GM23338 (cell line): ENCODE measurements at regions not wholly inside any gene's neighbourhood (a gene's known extent, or its start where the extent isn't known, plus 50 kb on each side); places are given as distances from the start of the nearest gene placed in this dataset.
A peak's percentile ranks its signal among the peaks of the same experiment; 100 is the strongest.
"Not testable (repeated sequence)": the region's sequence is repeated elsewhere in the genome, so short reads cannot be mapped to it uniquely, and the experiment has no call there.

Source experiments
- ATAC-seq: fragments of 200-7000 bp; cut with Tn5 transposase; 3 replicates; pipeline ENCODE4 v1.9.1; 2020
- DNase-seq: peaks from one replicate; pipeline ENCODE4 v3.0.0-alpha.2; 2015; ENCODE audit warnings: low spot score
- H2AFZ ChIP-seq: fragments of 200-600 bp; sonication (generic); 2 replicates; pipeline ENCODE4 v1.8.0; 2016; ENCODE audit warnings: antibody characterized with exemption, mild to moderate bottlenecking, moderate library complexity
- H3F3A ChIP-seq: fragments of 200-600 bp; sonication (generic); replicated peaks from 2 replicates; pipeline ENCODE4 v1.8.0; 2017; ENCODE audit warnings: antibody characterized with exemption, mixed run types, low read depth
- H3K27ac ChIP-seq: fragments of 200-600 bp; sonication (generic); 2 replicates; pipeline ENCODE4 v1.6.1; 2016; ENCODE audit warnings: low read depth
- H3K27me3 ChIP-seq: fragments of 200-600 bp; sonication (generic); 2 replicates; pipeline ENCODE4 v1.8.0; 2016; ENCODE audit warnings: mild to moderate bottlenecking, mixed run types, moderate library complexity; ENCODE audit not compliant: insufficient read depth
- H3K36me3 ChIP-seq: fragments of 200-600 bp; sonication (generic); 2 replicates; pipeline ENCODE4 v1.8.0; 2016; ENCODE audit warnings: mild to moderate bottlenecking; ENCODE audit not compliant: insufficient read depth
- H3K4me1 ChIP-seq: fragments of 200-600 bp; sonication (generic); 2 replicates; pipeline ENCODE4 v1.8.0; 2016; ENCODE audit warnings: mild to moderate bottlenecking, moderate library complexity; ENCODE audit not compliant: insufficient read depth
- H3K4me2 ChIP-seq: fragments of 200-600 bp; sonication (generic); 2 replicates; pipeline ENCODE4 v1.7.1; 2017; ENCODE audit warnings: mixed run types
- H3K4me3 ChIP-seq: fragments of 200-600 bp; sonication (generic); 2 replicates; pipeline ENCODE4 v1.6.1; 2016; ENCODE audit warnings: mixed run types
- H3K79me2 ChIP-seq: fragments of 200-600 bp; sonication (generic); replicated peaks from 2 replicates; pipeline ENCODE4 v1.8.0; 2017; ENCODE audit warnings: mild to moderate bottlenecking; ENCODE audit not compliant: insufficient read depth
- H3K9me2 ChIP-seq: fragments of 200-600 bp; sonication (generic); 2 replicates; pipeline ENCODE4 v1.8.0; 2017; ENCODE audit not compliant: insufficient read depth
- H4K20me1 ChIP-seq: fragments of 200-600 bp; sonication (generic); replicated peaks from 2 replicates; pipeline ENCODE4 v1.8.0; 2017; ENCODE audit warnings: mild to moderate bottlenecking; ENCODE audit not compliant: insufficient read depth
- H3K27ac Mint-ChIP-seq: 2 replicates; pipeline ENCODE4 v1.8.0; 2020; ENCODE audit warnings: inconsistent platforms, mild to moderate bottlenecking, moderate library complexity, mixed read lengths
- H3K27me3 Mint-ChIP-seq: 3 replicates; pipeline ENCODE4 v1.8.0; 2022; ENCODE audit warnings: low read depth, mild to moderate bottlenecking, moderate library complexity, mixed read lengths, inconsistent platforms; ENCODE audit not compliant: insufficient read depth, poor library complexity
- H3K36me3 Mint-ChIP-seq: 3 replicates; pipeline ENCODE4 v1.8.0; 2021; ENCODE audit warnings: low read depth, mild to moderate bottlenecking, inconsistent platforms, moderate library complexity, mixed read lengths
- H3K4me1 Mint-ChIP-seq: 3 replicates; pipeline ENCODE4 v1.8.0; 2020; ENCODE audit warnings: mild to moderate bottlenecking, inconsistent platforms, mixed read lengths
- H3K4me3 Mint-ChIP-seq: 3 replicates; pipeline ENCODE4 v1.8.0; 2021; ENCODE audit warnings: moderate library complexity, mild to moderate bottlenecking, inconsistent platforms, mixed read lengths
- H3K9me3 Mint-ChIP-seq: 3 replicates; pipeline ENCODE4 v1.8.0; 2020; ENCODE audit warnings: moderate library complexity, mild to moderate bottlenecking, inconsistent platforms, mixed read lengths
- CTCF ChIP-seq, 2 experiments: fragments of 200-600 bp in 1 of 2; sonication (generic) in 1 of 2; conservative IDR thresholded peaks; 2 replicates each; pipeline versions ENCODE4 v1.5.1 to v1.6.1; 2016 to 2017; ENCODE audit warnings: antibody characterized with exemption in 2 of 2, low read depth in 2 of 2, mild to moderate bottlenecking in 2 of 2, moderate library complexity in 1 of 2
- ETS1 ChIP-seq: IDR thresholded peaks from 2 replicates; pipeline ENCODE4 v1.6.1; 2016; ENCODE audit warnings: antibody characterized with exemption
- POLR2AphosphoS5 ChIP-seq: IDR thresholded peaks from 2 replicates; pipeline ENCODE4 v1.6.1; 2016; ENCODE audit warnings: antibody characterized with exemption, low read depth
- ZNF114 ChIP-seq: fragments of 250-450 bp; sonication (Bioruptor Pico); IDR thresholded peaks from 2 replicates; pipeline ENCODE4 v1.5.0; 2020; ENCODE audit warnings: mild to moderate bottlenecking, moderate library complexity

- peak; percentile 69 for DNase-seq
- no peaks in the 10 kb centered on the region for H3K27me3 ChIP-seq
These were observed 83.5 kb upstream of the RAB12 start for GRCh38 chr18:8525692-8526091.

GRCh38 chr18:8526332-8526731 lies 82.9 kb upstream of the RAB12 start:
- no peaks in the 10 kb centered on the region for H4K20me1 ChIP-seq
- H3K79me2 ChIP-seq = no peaks in the 10 kb centered on the region
- H3K9me2 ChIP-seq = peaks cover 6% of the 10 kb centered on the region; the same call in 1 of the 2 replicates
- no peak for TF ChIP-seq POLR2AphosphoS5
- no peak overlapping the region for H3K27ac ChIP-seq
- no peaks in the 10 kb centered on the region; the same call in 2 of the 3 replicates for H3K4me1 Mint-ChIP-seq
- peaks cover 2% of the 10 kb centered on the region for H3K27me3 Mint-ChIP-seq
- H3K36me3 Mint-ChIP-seq = peaks cover 10% of the 10 kb centered on the region
- H3K4me3 Mint-ChIP-seq = no peak overlapping the region
- no peak overlapping the region for H3K27ac Mint-ChIP-seq
- no peaks in the 10 kb centered on the region for H3K36me3 ChIP-seq
- no peaks in the 10 kb centered on the region for H3K27me3 ChIP-seq
- peaks cover 29% of the 10 kb centered on the region for H3K9me3 Mint-ChIP-seq
- H2AFZ ChIP-seq = no peak overlapping the region
- ATAC-seq (no peak), DNase-seq (no peak)
- no peak overlapping the region for H3K4me2 ChIP-seq
- H3F3A ChIP-seq = no peaks in the 10 kb centered on the region
- H3K4me1 ChIP-seq = no peaks in the 10 kb centered on the region
- no peak overlapping the region for H3K4me3 ChIP-seq

More at GRCh38 chr18:8525692-8526091, 83.5 kb upstream of the RAB12 start:
- peaks cover 29% of the 10 kb centered on the region for H3K9me3 Mint-ChIP-seq
- peak; percentile 97 for ATAC-seq
- no peaks in the 10 kb centered on the region; the same call in 2 of the 3 replicates for H3K4me1 Mint-ChIP-seq
- Histone ChIP-seq H3K9me2 (peaks cover 6% of the 10 kb centered on the region; the same call in 1 of the 2 replicates), H3K27ac (no peak overlapping the region), H3K79me2 (no peaks in the 10 kb centered on the region), H3F3A (no peaks in the 10 kb centered on the region), H3K36me3 (no peaks in the 10 kb centered on the region), H4K20me1 (no peaks in the 10 kb centered on the region), H3K4me2 (no peak overlapping the region), H3K4me1 (no peaks in the 10 kb centered on the region), H3K4me3 (no peak overlapping the region), H2AFZ (no peak overlapping the region)
- H3K27me3 Mint-ChIP-seq = peaks cover 2% of the 10 kb centered on the region
- no peak overlapping the region for H3K27ac Mint-ChIP-seq
- no peak overlapping the region for H3K4me3 Mint-ChIP-seq
- TF ChIP-seq CTCF (conservative IDR thresholded peaks at IDR 0.05; ENCODE audit: low read depth in 2 of 2) = peak; percentile 61 to 71
- no peak for TF ChIP-seq ETS1
- H3K36me3 Mint-ChIP-seq = peaks cover 6% of the 10 kb centered on the region; the same call in 2 of the 3 replicates

- Histone ChIP-seq H4K20me1 (no peaks in the 10 kb centered on the region), H3K27ac (no peak overlapping the region), H3K27me3 (no peaks in the 10 kb centered on the region), H3F3A (no peaks in the 10 kb centered on the region), H3K79me2 (no peaks in the 10 kb centered on the region), H3K4me1 (no peaks in the 10 kb centered on the region), H2AFZ (no peak overlapping the region), H3K4me2 (no peak overlapping the region), H3K9me2 (0 out of 2 replicates have a peak, but pooled peaks cover 9% of the 10 kb centered on the region), H3K36me3 (no peaks in the 10 kb centered on the region), H3K4me3 (no peak overlapping the region)
- Mint-ChIP-seq H3K9me3 (peaks cover 38% of the 10 kb centered on the region), H3K36me3 (peaks cover 15% of the 10 kb centered on the region), H3K4me3 (no peak overlapping the region), H3K4me1 (no peaks in the 10 kb centered on the region; the same call in 2 of the 3 replicates), H3K27me3 (peaks cover 3% of the 10 kb centered on the region), H3K27ac (no peak overlapping the region)
- DNase-seq (no peak), ATAC-seq (no peak)
- TF ChIP-seq POLR2AphosphoS5 (no peak), ZNF114 (CRISPR knock-in tag) (no peak)
These were observed 79.6 kb upstream of the RAB12 start for GRCh38 chr18:8529609-8530008.

- not testable (repeated sequence) for ATAC-seq, H3K4me2 ChIP-seq, H3K36me3 ChIP-seq, H3K27ac Mint-ChIP-seq, H4K20me1 ChIP-seq, H3K9me2 ChIP-seq, H3K4me3 Mint-ChIP-seq, H3K27ac ChIP-seq, H3K27me3 Mint-ChIP-seq, H3F3A ChIP-seq, H3K4me1 ChIP-seq, H3K4me3 ChIP-seq, H2AFZ ChIP-seq, H3K4me1 Mint-ChIP-seq, DNase-seq, H3K79me2 ChIP-seq, H3K27me3 ChIP-seq
- Mint-ChIP-seq H3K9me3 (peaks cover 38% of the 10 kb centered on the region), H3K36me3 (peaks cover 15% of the 10 kb centered on the region)
These were observed 78.2 kb upstream of the RAB12 start for GRCh38 chr18:8531084-8531483.
